Ecto neural progenitor cell (in vitro differentiated cells): ENCODE measurements at regions not wholly inside any gene's neighbourhood (a gene's known extent, or its start where the extent isn't known, plus 50 kb on each side); places are given as distances from the start of the nearest gene placed in this dataset.
A peak's percentile ranks its signal among the peaks of the same experiment; 100 is the strongest.

Experiments
- DNase-seq: peaks from one replicate; pipeline ENCODE4 v3.0.0-alpha.2; 2018; ENCODE audit warnings: low spot score

- no peak for DNase-seq
Measured at GRCh38 chr20:7257099-7257498, 489.6 kb downstream of the BMP2 start.

- no peak for DNase-seq
Measured at GRCh38 chr20:7257692-7258466, 490.4 kb downstream of the BMP2 start.

GRCh38 chr20:7262803-7263202 is 495.3 kb downstream of the BMP2 start:
- no peak for DNase-seq

GRCh38 chr20:7264137-7264536 is 496.7 kb downstream of the BMP2 start:
- no peak for DNase-seq

- DNase-seq = no peak
Measured at GRCh38 chr20:7269452-7269851, 502.0 kb downstream of the BMP2 start.

- no peak for DNase-seq
Measured at GRCh38 chr20:7272512-7272911, 505.0 kb downstream of the BMP2 start.

GRCh38 chr20:7274870-7275269 is 507.4 kb downstream of the BMP2 start:
- DNase-seq = no peak

GRCh38 chr20:7275645-7276237 is 508.3 kb downstream of the BMP2 start:
- DNase-seq = no peak

- DNase-seq = peak; percentile 80
Measured at GRCh38 chr20:7285918-7286556, 518.6 kb downstream of the BMP2 start.

- no peak for DNase-seq
Measured at GRCh38 chr20:7291323-7291943, 523.9 kb downstream of the BMP2 start.

- no peak for DNase-seq
Measured at GRCh38 chr20:7291946-7292345, 524.5 kb downstream of the BMP2 start.

- DNase-seq = no peak
Measured at GRCh38 chr20:7294816-7295360, 527.4 kb downstream of the BMP2 start.

- no peak for DNase-seq
Measured at GRCh38 chr20:7301807-7302206, 534.3 kb downstream of the BMP2 start.

GRCh38 chr20:7302250-7302649 is 534.8 kb downstream of the BMP2 start:
- DNase-seq = peak; percentile 77

GRCh38 chr20:7305976-7306375 is 538.5 kb downstream of the BMP2 start:
- no peak for DNase-seq

GRCh38 chr20:7308163-7308562 is 540.7 kb downstream of the BMP2 start:
- no peak for DNase-seq

- DNase-seq = no peak
Measured at GRCh38 chr20:7313047-7313446, 545.6 kb downstream of the BMP2 start.

GRCh38 chr20:7323957-7324356 is 556.5 kb downstream of the BMP2 start:
- no peak for DNase-seq

GRCh38 chr20:7327810-7328209 is 560.3 kb downstream of the BMP2 start:
- DNase-seq = no peak

GRCh38 chr20:7330850-7331249 is 563.4 kb downstream of the BMP2 start:
- DNase-seq = no peak

GRCh38 chr20:7332169-7332568 is 564.7 kb downstream of the BMP2 start:
- DNase-seq = no peak

- DNase-seq = no peak
Measured at GRCh38 chr20:7333841-7334240, 566.4 kb downstream of the BMP2 start.

GRCh38 chr20:7346026-7346425 is 578.5 kb downstream of the BMP2 start:
- no peak for DNase-seq
